Kidney (tissue), 13 donors: ENCODE measurements at regions not wholly inside any gene's neighbourhood (a gene's known extent, or its start where the extent isn't known, plus 50 kb on each side); places are given as distances from the start of the nearest gene placed in this dataset.

Source experiments
- DNase-seq, 5 donors: peaks; one replicate each; pipeline ENCODE4 v3.0.0-alpha.2; 2013 to 2020
- FAIRE-seq: peaks from 2 replicates; lab custom pipeline; 2012; peaks lifted over from hg19 to GRCh38; lab: Jason Lieb, UNC
- H3K27ac ChIP-seq, 2 donors: one replicate each; pipeline ENCODE4 v1.7.0; 2013; ENCODE audit warnings: low read depth in 2 of 2, low read length in 2 of 2, inconsistent platforms in 1 of 2
- H3K27me3 ChIP-seq: one replicate; pipeline ENCODE4 v1.7.1; 2013; ENCODE audit warnings: low read length, inconsistent platforms; ENCODE audit not compliant: control insufficient read depth, insufficient read depth
- H3K36me3 ChIP-seq, 3 donors: one replicate each; pipeline versions ENCODE4 v1.7.0 to v1.7.1; 2013; ENCODE audit warnings: low read length in 3 of 3, control low read depth in 1 of 3, inconsistent platforms in 1 of 3; ENCODE audit not compliant: insufficient read depth in 3 of 3, control insufficient read depth in 2 of 3
- H3K4me1 ChIP-seq, 3 donors: one replicate each; pipeline versions ENCODE4 v1.7.0 to v1.7.1; 2013; ENCODE audit warnings: low read length in 3 of 3, inconsistent platforms in 1 of 3, low read depth in 1 of 3; ENCODE audit not compliant: control insufficient read depth in 2 of 3, insufficient read depth in 2 of 3
- H3K4me3 ChIP-seq, 3 donors: one replicate each; pipeline versions ENCODE4 v1.7.0 to v1.8.1; 2013; ENCODE audit warnings: low read length in 3 of 3, control low read depth in 1 of 3, inconsistent platforms in 1 of 3
- H3K9ac ChIP-seq, 3 donors: one replicate each; pipeline versions ENCODE4 v1.7.0 to v1.7.1; 2013; ENCODE audit warnings: low read length in 3 of 3, control low read depth in 1 of 3, inconsistent platforms in 1 of 3
- H3K9me3 ChIP-seq, 3 donors: one replicate each; pipeline versions ENCODE4 v1.7.0 to v1.7.1; 2013; ENCODE audit warnings: low read length in 3 of 3, control low read depth in 1 of 3, inconsistent platforms in 1 of 3; ENCODE audit not compliant: control insufficient read depth in 2 of 3, insufficient read depth in 1 of 3
- CTCF ChIP-seq: IDR thresholded peaks from 3 replicates; pipeline ENCODE4 v1.5.1; 2012; ENCODE audit warnings: mild to moderate bottlenecking, moderate library complexity, borderline replicate concordance; ENCODE audit not compliant: insufficient read depth; ENCODE audit errors: extremely low read depth
- intact Hi-C: fragments of 100-400 bp; cut with DNase I; formaldehyde crosslinking; loops from one replicate; pipeline ENCODE4 v1.11.1; 2022
- donor health status: control.
- donor health status: control.
- donor health status: control.
- donor health status: control.
- donor health status: control.
- donor health status: DM: yes; HTN: yes; CAD: no.
- donor health status: Normal renal cell carcinoma (clear cell type).

GRCh38 chrX:37926700-37927099 lies 79.3 kb upstream of the DYNLT3 start:
- peak; percentile 98 for FAIRE-seq
- no peaks in the 10 kb centered on the region for H3K4me1 ChIP-seq
- intact Hi-C loops, result loop anchor here (5.0 kb wide), 1 partner anchor 241 kb away; no protein-coding TSS in a partner anchor
- no peak overlapping the region for H3K4me3 ChIP-seq
- H3K9me3 ChIP-seq, result no peaks in the 10 kb centered on the region
- no peak overlapping the region for H3K27ac ChIP-seq
- peak; percentile 46 for TF ChIP-seq CTCF
- H3K36me3 ChIP-seq, result no peaks in the 10 kb centered on the region
- H3K27me3 ChIP-seq, result no peaks in the 10 kb centered on the region
- DNase-seq, result peak in 2 of 5 donors; percentile 32 to 53
- H3K9ac ChIP-seq, result no peak overlapping the region

DNA sequence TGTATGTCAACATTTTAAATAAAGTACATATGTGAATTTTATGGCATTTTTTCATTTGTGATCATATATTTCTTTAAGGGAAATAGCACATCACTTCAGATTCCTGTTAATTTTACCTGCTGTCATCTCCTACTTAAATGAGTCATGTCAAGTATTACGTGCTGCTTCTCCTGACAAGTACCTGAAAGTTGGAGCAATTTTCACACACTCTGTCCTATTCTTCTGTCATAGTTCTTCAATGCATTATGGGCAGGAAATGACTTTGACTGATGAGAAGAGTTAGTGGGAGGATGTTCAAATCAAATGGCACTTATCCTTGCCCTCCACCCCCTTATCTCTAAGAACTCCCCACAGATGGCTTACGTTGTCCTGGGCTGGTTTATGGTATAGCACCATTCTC lies 64.2 kb upstream of the SYTL5 start:
- H3K27ac ChIP-seq, result no peak overlapping the region
- FAIRE-seq (no peak), DNase-seq (no peak)
- no peaks in the 10 kb centered on the region for H3K27me3 ChIP-seq
- H3K4me3 ChIP-seq, result no peak overlapping the region
- intact Hi-C loops, result no loop called here
- H3K9ac ChIP-seq, result no peak overlapping the region
- H3K9me3 ChIP-seq, result no peaks in the 10 kb centered on the region
- no peaks in the 10 kb centered on the region for H3K36me3 ChIP-seq
- no peak for TF ChIP-seq CTCF
- H3K4me1 ChIP-seq, result no peaks in the 10 kb centered on the region

DNA sequence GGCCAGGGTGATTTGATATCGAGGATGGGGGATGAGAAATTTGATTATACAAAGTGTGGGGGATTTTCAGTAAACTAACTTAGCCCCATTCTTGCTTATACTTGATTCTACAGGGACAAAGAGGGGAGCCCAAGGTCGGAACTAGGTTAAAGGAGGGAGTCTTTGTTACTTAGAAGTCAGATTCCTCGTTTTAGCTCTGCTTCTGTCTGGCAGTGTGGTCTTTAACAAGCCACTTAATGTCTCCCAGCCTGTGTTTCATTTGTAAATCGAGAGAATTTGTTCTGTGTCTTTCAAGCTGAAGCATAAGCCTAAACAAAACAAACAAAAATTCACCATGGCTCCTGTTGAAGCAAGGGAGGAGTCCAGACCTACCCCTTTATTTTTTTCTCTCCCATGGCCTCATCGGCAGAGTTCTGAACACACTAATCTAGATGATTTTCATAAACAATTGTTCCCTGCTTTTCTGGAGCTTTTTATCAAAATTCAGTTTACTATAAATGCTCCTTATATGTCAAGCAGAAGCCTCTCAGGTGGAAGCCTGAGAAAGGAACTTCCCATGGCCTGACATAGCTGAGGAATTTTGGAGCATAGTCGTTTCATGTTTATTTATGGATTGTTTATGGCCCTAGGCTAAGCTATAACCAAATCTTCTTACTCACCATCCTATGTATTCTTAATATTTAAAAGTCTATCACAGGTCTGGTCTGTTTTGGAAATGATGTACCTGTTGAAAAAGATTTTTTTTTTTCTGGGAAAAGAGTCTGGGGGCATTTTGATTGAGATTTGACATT lies 62.6 kb upstream of the SYTL5 start:
- no peak overlapping the region for H3K9ac ChIP-seq
- no peaks in the 10 kb centered on the region for H3K27me3 ChIP-seq
- H3K27ac ChIP-seq, result no peak overlapping the region
- TF ChIP-seq CTCF, result no peak
- no peaks in the 10 kb centered on the region for H3K36me3 ChIP-seq
- no peak overlapping the region for H3K4me3 ChIP-seq
- H3K9me3 ChIP-seq, result no peaks in the 10 kb centered on the region
- no peak for DNase-seq
- H3K4me1 ChIP-seq, result no peaks in the 10 kb centered on the region
- intact Hi-C loops, result no loop called here
- FAIRE-seq, result no peak
